HepG2 (cell line): ENCODE measurements at regions not wholly inside any gene's neighbourhood (a gene's known extent, or its start where the extent isn't known, plus 50 kb on each side); places are given as distances from the start of the nearest gene placed in this dataset.

Experiments used
- ATAC-seq: fragments of 200-7000 bp; cut with Tn5 transposase; 3 replicates; pipeline ENCODE4 v1.9.1; 2020; ENCODE audit warnings: mild to moderate bottlenecking, moderate library complexity
- BruUV-seq: library from RNA; stranded (reverse); fragments of 400-500 nt; replicated peaks from 2 replicates; lab custom pipeline; 2021; lab: Mats Ljungman, UMichigan
- CTCF ChIA-PET: fragments of 300-600 bp; formaldehyde crosslinking; extraction: SDS; loops from one replicate; lab custom pipeline; 2021; ENCODE audit warnings: low total read pairs, inconsistent platforms, low intra/inter-chr PET ratio; lab: Yijun Ruan, JAX
- POLR2A ChIA-PET: fragments of 350-600 bp; sonication (Branson Sonifier 250); formaldehyde crosslinking; loops from one replicate; lab custom pipeline; 2020; ENCODE audit warnings: antibody characterized with exemption, inconsistent platforms; lab: Yijun Ruan, JAX
- DNase-seq: peaks from one replicate; pipeline ENCODE4 v3.0.0-alpha.2; 2015; ENCODE audit warnings: low spot score
- FAIRE-seq: peaks from 3 replicates; lab custom pipeline; 2011; peaks lifted over from hg19 to GRCh38; lab: Jason Lieb, UNC
- H2AFZ ChIP-seq: one replicate; pipeline ENCODE4 v1.6.1; 2011; ENCODE audit warnings: low read length, inconsistent platforms
- H3K27ac ChIP-seq: fragments of 300-600 bp; 3 replicates; pipeline ENCODE4 v1.8.0; 2011; ENCODE audit warnings: mixed run types, mild to moderate bottlenecking, mixed read lengths, low read length, inconsistent platforms; ENCODE audit not compliant: insufficient read depth; ENCODE audit errors: extremely low read length
- H3K27me3 ChIP-seq, 2 experiments: fragments of 200-600 bp in 1 of 2; 2 replicates in 1 of 2; 3 replicates in 1 of 2; pipeline versions ENCODE4 v1.6.0 to v1.8.0; 2011; ENCODE audit warnings: low read length in 2 of 2, mild to moderate bottlenecking in 2 of 2, moderate library complexity in 2 of 2, inconsistent platforms in 1 of 2; ENCODE audit not compliant: insufficient read depth in 2 of 2, control insufficient read depth in 1 of 2
- H3K36me3 ChIP-seq, 2 experiments: fragments of 200-600 bp in 1 of 2; replicated peaks in 1 of 2; 2 replicates in 1 of 2; 3 replicates in 1 of 2; pipeline versions ENCODE4 v1.5.1 to v1.8.0; 2011; ENCODE audit warnings: low read length in 2 of 2, inconsistent platforms in 1 of 2; ENCODE audit not compliant: insufficient read depth in 2 of 2, control insufficient read depth in 1 of 2
- H3K4me1 ChIP-seq: 2 replicates; pipeline ENCODE4 v1.5.1; 2012; ENCODE audit warnings: low read length, inconsistent platforms; ENCODE audit not compliant: insufficient read depth
- H3K4me2 ChIP-seq: 2 replicates; pipeline ENCODE4 v1.6.0; 2011; ENCODE audit warnings: low read depth, low read length, inconsistent platforms
- H3K4me3 ChIP-seq, 3 experiments: fragments of 200-600 bp in 1 of 3; sonication (generic), shearing (Covaris generic) in 1 of 3; replicated peaks in 1 of 3; 2 replicates each; pipeline ENCODE4 v1.5.1; 2011 to 2016; ENCODE audit warnings: low read length in 3 of 3, inconsistent platforms in 2 of 3, low read depth in 2 of 3, mild to moderate bottlenecking in 2 of 3, control low read depth in 1 of 3, mixed read lengths in 1 of 3; ENCODE audit not compliant: insufficient read depth in 1 of 3
- H3K79me2 ChIP-seq: one replicate; pipeline ENCODE4 v1.6.1; 2011; ENCODE audit warnings: low read length, inconsistent platforms; ENCODE audit not compliant: insufficient read depth
- H3K9ac ChIP-seq: 2 replicates; pipeline ENCODE4 v1.6.0; 2011; ENCODE audit warnings: mild to moderate bottlenecking, low read depth, low read length, inconsistent platforms; ENCODE audit not compliant: insufficient read depth
- H3K9me3 ChIP-seq: 2 replicates; pipeline ENCODE4 v1.5.1; 2012; ENCODE audit warnings: mild to moderate bottlenecking, low read length
- H4K20me1 ChIP-seq: 2 replicates; pipeline ENCODE4 v1.6.0; 2011; ENCODE audit warnings: inconsistent platforms, mild to moderate bottlenecking, low read length, moderate library complexity; ENCODE audit not compliant: insufficient read depth
- BCL3 ChIP-seq: sonication (generic); formaldehyde crosslinking; IDR thresholded peaks from 2 replicates; pipeline ENCODE4 v1.5.1; 2020; ENCODE audit warnings: mild to moderate bottlenecking, missing genetic modification reagents, moderate library complexity
- HNF1A ChIP-seq, 2 experiments: sonication (generic) in 1 of 2; formaldehyde crosslinking in 1 of 2; IDR thresholded peaks; 2 replicates each; pipeline versions ENCODE4 v1.4.0 to v1.6.1; 2016 to 2020; ENCODE audit warnings: borderline replicate concordance in 1 of 2, low read depth in 1 of 2, mild to moderate bottlenecking in 1 of 2, missing genetic modification reagents in 1 of 2
- HNF4A ChIP-seq: sonication (generic); formaldehyde crosslinking; IDR thresholded peaks from 2 replicates; pipeline ENCODE4 v1.4.0; 2020; ENCODE audit warnings: missing genetic modification reagents
- IRF2 ChIP-seq: IDR thresholded peaks from 2 replicates; pipeline ENCODE4 v1.6.1; 2018; ENCODE audit warnings: missing genetic modification reagents, missing compliant biosample characterization
- KAT8 ChIP-seq: IDR thresholded peaks from 2 replicates; pipeline ENCODE4 v1.6.1; 2016; ENCODE audit warnings: missing genetic modification reagents, missing compliant biosample characterization
- SETDB1 ChIP-seq: sonication (generic); formaldehyde crosslinking; IDR thresholded peaks from 2 replicates; pipeline ENCODE4 v1.5.1; 2020; ENCODE audit warnings: missing genetic modification reagents, mild to moderate bottlenecking, borderline replicate concordance
- SMARCC2 ChIP-seq: fragments of 450-650 bp; IDR thresholded peaks from 2 replicates; pipeline ENCODE4 v1.6.1; 2017; ENCODE audit warnings: antibody characterized with exemption, mild to moderate bottlenecking
- ZNF230 ChIP-seq: sonication (generic); formaldehyde crosslinking; IDR thresholded peaks from 2 replicates; pipeline ENCODE4 v1.4.0; 2020; ENCODE audit warnings: mild to moderate bottlenecking, missing genetic modification reagents
- ZNF619 ChIP-seq: sonication (generic); formaldehyde crosslinking; IDR thresholded peaks from 2 replicates; pipeline ENCODE4 v1.4.0; 2020; ENCODE audit warnings: mild to moderate bottlenecking, missing genetic modification reagents
- WGBS: methylation state at CpG from one replicate; pipeline ENCODE4 v1.1.6; 2017; ENCODE audit warnings: low lambda C conversion rate; 5-methylcytosine and 5-hydroxymethylcytosine counted together
- in situ Hi-C: cut with HindIII; loops from 2 replicates; pipeline ENCODE4 v1.10.0; 2017; ENCODE audit warnings: low pct_unique_long_range_greater_than_20kb; ENCODE audit not compliant: extremely low pct_ligation_motif_present
- intact Hi-C: fragments of 100-400 bp; cut with micrococcal nuclease; formaldehyde crosslinking; loops from one replicate; pipeline ENCODE4 v1.10.0; 2022; ENCODE audit not compliant: unreplicated experiment
- TF ChIP-seq, protein P1 (sequence below): sonication (generic); formaldehyde crosslinking; IDR thresholded peaks from 2 replicates; pipeline ENCODE4 v1.5.0; 2020; ENCODE audit warnings: mild to moderate bottlenecking, missing genetic modification reagents
- TF ChIP-seq, protein P2 (sequence below): sonication (generic); formaldehyde crosslinking; IDR thresholded peaks from 2 replicates; pipeline ENCODE4 v1.8.0; 2022; ENCODE audit warnings: low read depth, missing genetic modification reagents

- Histone ChIP-seq H4K20me1 (no peaks in the 10 kb centered on the region), H3K27ac (no peak overlapping the region)
- intact Hi-C loops: no loop called here
- FAIRE-seq: no peak
- TF ChIP-seq HNF1A (IDR thresholded peaks at IDR 0.05; ENCODE audit: low read depth) (no peak), HNF1A (CRISPR knock-in tag; IDR thresholded peaks at IDR 0.05; ENCODE audit: borderline replicate concordance) (no peak), IRF2 (CRISPR knock-in tag) (no peak), HNF4A (CRISPR knock-in tag) (no peak), ZNF619 (CRISPR knock-in tag) (no peak), SMARCC2 (no peak), BCL3 (no peak), KAT8 (no peak), SETDB1 (CRISPR knock-in tag) (no peak), ZNF230 (CRISPR knock-in tag) (no peak)
- TF ChIP-seq, protein P1, sequence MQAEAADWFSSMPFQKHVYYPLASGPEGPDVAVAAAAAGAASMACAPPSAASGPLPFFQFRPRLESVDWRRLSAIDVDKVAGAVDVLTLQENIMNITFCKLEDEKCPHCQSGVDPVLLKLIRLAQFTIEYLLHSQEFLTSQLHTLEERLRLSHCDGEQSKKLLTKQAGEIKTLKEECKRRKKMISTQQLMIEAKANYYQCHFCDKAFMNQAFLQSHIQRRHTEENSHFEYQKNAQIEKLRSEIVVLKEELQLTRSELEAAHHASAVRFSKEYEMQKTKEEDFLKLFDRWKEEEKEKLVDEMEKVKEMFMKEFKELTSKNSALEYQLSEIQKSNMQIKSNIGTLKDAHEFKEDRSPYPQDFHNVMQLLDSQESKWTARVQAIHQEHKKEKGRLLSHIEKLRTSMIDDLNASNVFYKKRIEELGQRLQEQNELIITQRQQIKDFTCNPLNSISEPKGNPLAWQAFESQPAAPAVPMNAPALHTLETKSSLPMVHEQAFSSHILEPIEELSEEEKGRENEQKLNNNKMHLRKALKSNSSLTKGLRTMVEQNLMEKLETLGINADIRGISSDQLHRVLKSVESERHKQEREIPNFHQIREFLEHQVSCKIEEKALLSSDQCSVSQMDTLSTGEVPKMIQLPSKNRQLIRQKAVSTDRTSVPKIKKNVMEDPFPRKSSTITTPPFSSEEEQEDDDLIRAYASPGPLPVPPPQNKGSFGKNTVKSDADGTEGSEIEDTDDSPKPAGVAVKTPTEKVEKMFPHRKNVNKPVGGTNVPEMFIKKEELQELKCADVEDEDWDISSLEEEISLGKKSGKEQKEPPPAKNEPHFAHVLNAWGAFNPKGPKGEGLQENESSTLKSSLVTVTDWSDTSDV (CRISPR knock-in tag): no peak
- TF ChIP-seq, protein P2, sequence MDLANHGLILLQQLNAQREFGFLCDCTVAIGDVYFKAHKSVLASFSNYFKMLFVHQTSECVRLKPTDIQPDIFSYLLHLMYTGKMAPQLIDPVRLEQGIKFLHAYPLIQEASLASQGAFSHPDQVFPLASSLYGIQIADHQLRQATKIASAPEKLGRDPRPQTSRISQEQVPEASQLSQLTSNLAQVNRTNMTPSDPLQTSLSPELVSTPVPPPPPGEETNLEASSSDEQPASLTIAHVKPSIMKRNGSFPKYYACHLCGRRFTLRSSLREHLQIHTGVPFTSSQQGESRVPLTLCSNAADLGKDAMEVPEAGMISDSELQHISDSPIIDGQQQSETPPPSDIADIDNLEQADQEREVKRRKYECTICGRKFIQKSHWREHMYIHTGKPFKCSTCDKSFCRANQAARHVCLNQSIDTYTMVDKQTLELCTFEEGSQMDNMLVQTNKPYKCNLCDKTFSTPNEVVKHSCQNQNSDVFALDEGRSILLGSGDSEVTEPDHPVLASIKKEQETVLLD (CRISPR knock-in tag): no peak
- TF ChIP-seq, all 625 proteins: peak for 0
- 10% methylated on average over 2 of the region's 2 CpGs for WGBS
- in situ Hi-C loops: no loop called here
- H3K4me1 ChIP-seq: no peaks in the 10 kb centered on the region
- no peak overlapping the region for H2AFZ ChIP-seq
- POLR2A ChIA-PET: no interaction called here
- no peak overlapping the region for H3K4me2 ChIP-seq
- no peaks in the 10 kb centered on the region for H3K36me3 ChIP-seq
- H3K9me3 ChIP-seq: no peaks in the 10 kb centered on the region
- H3K9ac ChIP-seq: no peak overlapping the region
- no TSS peak for BruUV-seq
- no peak for DNase-seq
- H3K79me2 ChIP-seq: no peaks in the 10 kb centered on the region
- ATAC-seq: no peak
- no peak overlapping the region for H3K4me3 ChIP-seq
- CTCF ChIA-PET: no interaction called here
- H3K27me3 ChIP-seq: no peaks in the 10 kb centered on the region
Measured at GRCh38 chr13:85089186-85089585, 710.0 kb downstream of the SLITRK6 start.
